ENCODE measurements at regions not wholly inside any gene's neighbourhood (a gene's known extent, or its start where the extent isn't known, plus 50 kb on each side); places are given as distances from the start of the nearest gene placed in this dataset.

DNA sequence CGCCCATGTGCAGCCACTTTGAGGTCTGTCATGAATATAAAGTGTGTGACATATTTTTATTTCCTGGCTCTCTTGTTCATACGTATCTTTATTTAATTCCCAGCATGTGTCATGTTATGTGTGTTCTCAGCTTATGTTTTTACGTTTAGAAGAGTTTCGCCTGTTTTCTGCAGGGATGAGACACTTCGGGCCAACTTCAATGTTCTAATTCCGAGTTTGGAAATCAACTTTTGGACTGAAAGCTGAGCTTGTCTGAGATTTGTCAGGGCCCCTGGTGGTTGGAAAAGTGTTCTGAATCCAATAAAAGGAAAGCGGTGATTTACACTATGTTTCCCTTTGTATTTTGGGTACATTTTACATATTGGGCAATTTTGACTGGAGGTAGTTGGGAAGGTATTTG lies 810.7 kb downstream of the TBC1D22A start:
- no peak for TF ChIP-seq EZH2 (IDR thresholded peaks at IDR 0.05; ENCODE audit: low read length, unreplicated experiment)
- TF ChIP-seq, protein P1, sequence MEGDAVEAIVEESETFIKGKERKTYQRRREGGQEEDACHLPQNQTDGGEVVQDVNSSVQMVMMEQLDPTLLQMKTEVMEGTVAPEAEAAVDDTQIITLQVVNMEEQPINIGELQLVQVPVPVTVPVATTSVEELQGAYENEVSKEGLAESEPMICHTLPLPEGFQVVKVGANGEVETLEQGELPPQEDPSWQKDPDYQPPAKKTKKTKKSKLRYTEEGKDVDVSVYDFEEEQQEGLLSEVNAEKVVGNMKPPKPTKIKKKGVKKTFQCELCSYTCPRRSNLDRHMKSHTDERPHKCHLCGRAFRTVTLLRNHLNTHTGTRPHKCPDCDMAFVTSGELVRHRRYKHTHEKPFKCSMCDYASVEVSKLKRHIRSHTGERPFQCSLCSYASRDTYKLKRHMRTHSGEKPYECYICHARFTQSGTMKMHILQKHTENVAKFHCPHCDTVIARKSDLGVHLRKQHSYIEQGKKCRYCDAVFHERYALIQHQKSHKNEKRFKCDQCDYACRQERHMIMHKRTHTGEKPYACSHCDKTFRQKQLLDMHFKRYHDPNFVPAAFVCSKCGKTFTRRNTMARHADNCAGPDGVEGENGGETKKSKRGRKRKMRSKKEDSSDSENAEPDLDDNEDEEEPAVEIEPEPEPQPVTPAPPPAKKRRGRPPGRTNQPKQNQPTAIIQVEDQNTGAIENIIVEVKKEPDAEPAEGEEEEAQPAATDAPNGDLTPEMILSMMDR (conservative IDR thresholded peaks at IDR 0.05; ENCODE audit: low read depth, low read length), result no peak
- no peak for TF ChIP-seq EZH2phosphoT487 (IDR thresholded peaks at IDR 0.05; ENCODE audit: borderline replicate concordance, low read length)

Data from PC-3 (cell line).